ENCODE measurements at regions not wholly inside any gene's neighbourhood (a gene's known extent, or its start where the extent isn't known, plus 50 kb on each side); places are given as distances from the start of the nearest gene placed in this dataset.

DNA sequence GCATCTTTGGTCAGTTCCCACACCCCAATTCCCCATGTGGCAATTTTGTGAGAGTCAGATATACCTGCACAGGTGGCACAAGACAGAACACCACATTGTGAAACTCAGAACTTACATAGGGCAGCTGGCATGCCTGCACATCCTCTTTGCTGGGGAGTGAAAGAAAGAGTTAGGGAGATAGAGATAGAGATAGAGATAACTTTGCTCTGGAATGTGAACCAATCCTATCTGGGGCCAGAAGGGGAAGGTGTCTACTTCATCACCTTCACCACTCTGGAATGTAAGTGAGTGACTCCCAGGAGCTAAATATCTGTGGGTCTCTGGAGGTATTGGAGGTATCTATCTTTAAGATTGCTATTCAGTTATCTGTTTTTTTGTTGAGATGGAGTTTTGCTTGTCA lies 289.2 kb downstream of the OGFRL1 start:
- TF ChIP-seq, protein P1, sequence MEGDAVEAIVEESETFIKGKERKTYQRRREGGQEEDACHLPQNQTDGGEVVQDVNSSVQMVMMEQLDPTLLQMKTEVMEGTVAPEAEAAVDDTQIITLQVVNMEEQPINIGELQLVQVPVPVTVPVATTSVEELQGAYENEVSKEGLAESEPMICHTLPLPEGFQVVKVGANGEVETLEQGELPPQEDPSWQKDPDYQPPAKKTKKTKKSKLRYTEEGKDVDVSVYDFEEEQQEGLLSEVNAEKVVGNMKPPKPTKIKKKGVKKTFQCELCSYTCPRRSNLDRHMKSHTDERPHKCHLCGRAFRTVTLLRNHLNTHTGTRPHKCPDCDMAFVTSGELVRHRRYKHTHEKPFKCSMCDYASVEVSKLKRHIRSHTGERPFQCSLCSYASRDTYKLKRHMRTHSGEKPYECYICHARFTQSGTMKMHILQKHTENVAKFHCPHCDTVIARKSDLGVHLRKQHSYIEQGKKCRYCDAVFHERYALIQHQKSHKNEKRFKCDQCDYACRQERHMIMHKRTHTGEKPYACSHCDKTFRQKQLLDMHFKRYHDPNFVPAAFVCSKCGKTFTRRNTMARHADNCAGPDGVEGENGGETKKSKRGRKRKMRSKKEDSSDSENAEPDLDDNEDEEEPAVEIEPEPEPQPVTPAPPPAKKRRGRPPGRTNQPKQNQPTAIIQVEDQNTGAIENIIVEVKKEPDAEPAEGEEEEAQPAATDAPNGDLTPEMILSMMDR (IDR thresholded peaks at IDR 0.05; ENCODE audit: low read depth, low read length, missing control alignments) = no peak
- H3K27me3 ChIP-seq (replicated peaks) = no peaks in the 10 kb centered on the region
- in situ Hi-C loops (cut with HindIII; ENCODE audit: low pct_ligation_motif_present, low sequenced_read_pairs) = no loop called here
- no peak for DNase-seq
- no peaks in the 10 kb centered on the region for H3K36me3 ChIP-seq (replicated peaks)
- H3K4me3 ChIP-seq (ENCODE audit: low read depth, low read length) = no peak overlapping the region
- no peak overlapping the region for H3K27ac ChIP-seq

DNA sequence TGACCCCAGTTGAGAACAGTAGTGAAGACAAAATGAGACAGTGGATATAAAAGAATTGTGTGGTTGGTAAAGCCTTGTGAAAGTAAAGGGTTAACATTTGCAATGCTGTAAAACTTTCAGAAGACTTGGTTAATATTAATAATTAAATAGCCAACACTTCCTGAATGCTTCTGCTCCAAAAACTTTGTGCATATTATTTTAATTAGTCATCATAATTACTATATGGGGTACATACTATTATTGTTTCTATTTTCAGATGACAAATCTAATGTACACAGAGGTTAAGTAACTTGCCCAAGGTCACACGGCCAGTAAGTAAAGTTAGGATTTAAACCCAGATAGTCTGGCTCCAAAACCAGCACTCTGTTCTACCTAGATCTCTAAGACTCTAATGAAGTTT lies 291.3 kb downstream of the OGFRL1 start:
- no peaks in the 10 kb centered on the region for H3K27me3 ChIP-seq (replicated peaks)
- H3K4me3 ChIP-seq (ENCODE audit: low read depth, low read length) = no peak overlapping the region
- no peak for DNase-seq
- no peaks in the 10 kb centered on the region for H3K36me3 ChIP-seq (replicated peaks)
- H3K27ac ChIP-seq = no peak overlapping the region
- in situ Hi-C loops (cut with HindIII; ENCODE audit: low pct_ligation_motif_present, low sequenced_read_pairs) = no loop called here
- TF ChIP-seq, protein P1 (IDR thresholded peaks at IDR 0.05; ENCODE audit: low read depth, low read length, missing control alignments) = no peak

DNA sequence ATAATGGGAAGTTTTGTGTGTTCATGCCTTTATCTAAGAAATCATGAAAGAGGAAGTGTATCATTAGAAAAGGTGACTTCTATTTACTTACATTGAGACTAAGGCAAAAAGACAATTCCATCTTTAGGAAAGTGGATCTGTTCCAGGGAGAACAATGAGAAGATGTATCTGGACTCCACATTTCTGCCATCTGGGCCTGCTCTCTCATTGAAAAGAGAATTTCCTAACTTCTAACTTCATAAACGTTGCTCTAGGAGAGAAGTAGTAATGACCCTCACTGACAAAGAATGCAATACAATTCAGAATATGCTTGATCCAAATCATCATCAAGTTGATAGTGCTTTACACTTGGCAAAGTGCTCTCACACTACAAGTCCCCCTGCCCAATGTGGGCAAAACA lies 294.2 kb downstream of the OGFRL1 start:
- TF ChIP-seq, protein P1 (IDR thresholded peaks at IDR 0.05; ENCODE audit: low read depth, low read length, missing control alignments) = no peak
- Histone ChIP-seq H3K27me3 (replicated peaks) (no peaks in the 10 kb centered on the region), H3K4me3 (ENCODE audit: low read depth, low read length) (no peak overlapping the region), H3K27ac (no peak overlapping the region), H3K36me3 (replicated peaks) (no peaks in the 10 kb centered on the region)
- in situ Hi-C loops (cut with HindIII; ENCODE audit: low pct_ligation_motif_present, low sequenced_read_pairs) = no loop called here
- DNase-seq = no peak

DNA sequence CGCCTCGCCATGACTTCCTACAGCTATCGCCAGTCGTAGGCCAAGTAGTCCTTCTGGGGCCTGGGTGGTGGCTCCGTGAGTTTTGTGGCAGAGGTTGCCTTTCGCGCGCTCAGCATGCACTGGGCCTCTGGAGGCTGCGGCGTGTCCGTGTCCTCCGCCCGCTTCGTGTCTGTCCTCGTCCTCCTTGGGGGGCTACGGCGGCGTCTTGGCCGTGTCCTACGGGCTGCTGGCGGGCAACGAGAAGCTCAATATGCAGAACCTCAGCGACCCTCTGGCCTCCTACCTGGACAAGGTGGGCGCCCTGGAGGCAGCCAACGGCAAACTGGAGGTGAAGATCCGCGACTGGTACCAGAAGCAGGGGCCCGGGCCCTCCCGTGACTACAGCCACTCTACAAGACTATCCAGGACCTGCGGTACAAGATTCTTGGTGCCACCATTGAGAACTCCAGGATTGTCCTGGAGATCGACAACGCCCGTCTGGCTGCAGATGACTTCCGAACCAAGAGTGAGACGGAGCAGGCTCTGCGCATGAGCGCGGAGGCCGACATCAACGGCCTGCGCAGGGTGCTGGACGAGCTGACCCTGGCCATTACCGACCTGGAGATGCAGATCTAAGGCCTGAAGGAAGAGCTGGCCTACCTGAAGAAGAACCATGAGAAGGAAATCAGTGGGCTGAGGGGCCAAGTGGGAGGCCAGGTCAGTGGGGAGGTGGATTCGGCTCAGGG lies 296.3 kb downstream of the OGFRL1 start:
- Histone ChIP-seq H3K27ac (no peak overlapping the region), H3K4me3 (ENCODE audit: low read depth, low read length) (no peak overlapping the region), H3K36me3 (replicated peaks) (no peaks in the 10 kb centered on the region), H3K27me3 (replicated peaks) (no peaks in the 10 kb centered on the region)
- in situ Hi-C loops (cut with HindIII; ENCODE audit: low pct_ligation_motif_present, low sequenced_read_pairs) = no loop called here
- DNase-seq = no peak
- TF ChIP-seq, protein P1 (IDR thresholded peaks at IDR 0.05; ENCODE audit: low read depth, low read length, missing control alignments) = no peak

DNA sequence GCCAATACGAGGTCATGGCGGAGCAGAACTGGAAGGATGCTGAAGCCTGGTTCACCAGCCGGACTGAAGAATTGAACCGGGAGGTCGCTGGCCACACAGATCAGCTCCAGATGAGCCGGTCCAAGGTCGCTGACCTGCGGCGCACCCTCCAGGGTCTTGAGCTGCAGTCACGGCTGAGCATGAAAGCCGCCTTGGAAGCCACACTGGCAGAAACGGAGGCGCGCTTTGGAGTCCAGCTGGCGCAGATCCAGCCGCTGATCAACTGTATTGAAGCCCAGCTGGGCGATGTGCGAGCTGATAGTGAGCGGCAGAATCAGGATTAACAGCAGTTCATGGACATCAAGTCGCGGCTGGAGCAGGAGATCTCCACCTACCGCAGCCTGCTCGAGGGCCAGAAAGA lies 296.9 kb downstream of the OGFRL1 start:
- no peak overlapping the region for H3K4me3 ChIP-seq (ENCODE audit: low read depth, low read length)
- no peaks in the 10 kb centered on the region for H3K27me3 ChIP-seq (replicated peaks)
- no peak for DNase-seq
- TF ChIP-seq, protein P1 (IDR thresholded peaks at IDR 0.05; ENCODE audit: low read depth, low read length, missing control alignments) = no peak
- no peaks in the 10 kb centered on the region for H3K36me3 ChIP-seq (replicated peaks)
- no peak overlapping the region for H3K27ac ChIP-seq
- in situ Hi-C loops (cut with HindIII; ENCODE audit: low pct_ligation_motif_present, low sequenced_read_pairs) = no loop called here

DNA sequence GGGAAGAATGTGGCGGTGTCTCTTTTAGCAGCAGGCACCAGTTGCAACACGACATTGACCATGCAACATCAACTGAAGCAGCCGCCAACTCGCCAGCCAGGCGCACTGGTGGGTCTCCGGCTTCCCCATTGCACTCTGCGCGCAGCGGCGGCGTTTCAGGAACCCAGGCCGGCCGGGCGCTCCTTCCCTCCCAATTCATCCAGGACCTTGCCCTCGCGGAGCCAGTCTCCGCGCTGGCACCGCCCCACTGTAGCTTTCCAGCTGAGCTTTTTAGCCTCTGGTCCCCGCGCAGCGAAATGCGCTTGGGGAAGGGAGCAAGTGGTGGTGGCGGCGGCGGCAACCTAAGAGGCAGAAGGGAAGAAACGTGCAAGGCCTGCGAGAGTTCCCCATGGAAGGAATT lies 297.9 kb upstream of the RIMS1 start:
- no peaks in the 10 kb centered on the region for H3K36me3 ChIP-seq (replicated peaks)
- in situ Hi-C loops (cut with HindIII; ENCODE audit: low pct_ligation_motif_present, low sequenced_read_pairs) = no loop called here

More for the DNA sequence above, 297.9 kb upstream of the RIMS1 start:
- TF ChIP-seq, protein P1 (IDR thresholded peaks at IDR 0.05; ENCODE audit: low read depth, low read length, missing control alignments) = no peak
- peak overlapping the region; percentile 6 for H3K4me3 ChIP-seq (ENCODE audit: low read depth, low read length)
- H3K27me3 ChIP-seq (replicated peaks) = no peaks in the 10 kb centered on the region
- DNase-seq = no peak
- no peak overlapping the region for H3K27ac ChIP-seq

All from brain microvascular endothelial cell (primary cell).